ENCODE measurements at regions not wholly inside any gene's neighbourhood (a gene's known extent, or its start where the extent isn't known, plus 50 kb on each side); places are given as distances from the start of the nearest gene placed in this dataset.

DNA sequence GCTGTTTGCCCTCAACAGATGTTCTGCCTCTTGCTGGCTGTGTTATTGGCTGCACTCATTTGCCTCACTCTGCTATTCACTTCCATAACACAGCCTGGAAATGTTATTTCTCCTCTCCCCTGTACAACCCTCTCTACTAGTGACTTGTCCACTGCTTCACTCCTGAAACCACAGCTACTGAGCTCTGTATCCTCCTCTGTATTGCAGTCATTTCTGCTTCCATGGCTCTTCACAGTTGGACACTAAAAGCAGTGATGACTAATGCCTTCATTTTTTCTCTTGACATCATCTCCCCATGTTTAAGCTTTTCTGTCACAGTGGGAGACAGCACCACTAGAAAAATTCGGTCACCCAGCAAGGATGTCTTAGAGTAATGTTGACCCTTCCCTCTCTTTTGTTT is 123.0 kb upstream of the PPP1R2C start:
- Histone ChIP-seq H3K4me3 (no peak overlapping the region), H3K9me3 (ENCODE audit: low read depth) (no peaks in the 10 kb centered on the region), H3K27ac (no peak overlapping the region), H3K36me3 (no peaks in the 10 kb centered on the region), H3K27me3 (no peaks in the 10 kb centered on the region), H3K4me1 (ENCODE audit: low read depth) (no peaks in the 10 kb centered on the region)
- no peak for TF ChIP-seq CTCF (IDR thresholded peaks at IDR 0.05; ENCODE audit: low read depth, low read length)
- no peak for DNase-seq (ENCODE audit: low read depth in 1 of 2, low spot score in 1 of 2)

DNA sequence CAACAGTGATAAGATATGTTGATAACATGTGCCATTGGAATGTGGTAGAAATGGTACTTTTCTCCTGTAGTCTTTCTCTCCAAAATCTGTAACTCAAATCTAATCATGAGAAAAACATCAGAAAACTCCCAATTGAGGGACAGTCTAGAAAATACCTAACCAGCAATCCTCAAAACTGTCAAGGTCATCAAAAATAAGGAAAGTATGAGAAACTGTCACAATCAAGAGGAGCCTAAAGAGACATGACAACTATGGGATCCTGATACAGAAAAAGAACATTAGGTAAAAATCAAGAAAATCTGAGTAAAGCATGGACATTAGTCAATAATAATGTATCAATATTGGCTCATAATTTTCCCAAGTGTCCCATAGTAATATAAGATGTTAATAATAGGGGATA is 124.5 kb upstream of the PPP1R2C start:
- Histone ChIP-seq H3K4me3 (no peak overlapping the region), H3K27me3 (no peaks in the 10 kb centered on the region), H3K36me3 (no peaks in the 10 kb centered on the region), H3K4me1 (ENCODE audit: low read depth) (no peaks in the 10 kb centered on the region), H3K9me3 (ENCODE audit: low read depth) (no peaks in the 10 kb centered on the region), H3K27ac (no peak overlapping the region)
- no peak for DNase-seq (ENCODE audit: low read depth in 1 of 2, low spot score in 1 of 2)
- no peak for TF ChIP-seq CTCF (IDR thresholded peaks at IDR 0.05; ENCODE audit: low read depth, low read length)

GRCh38 chrX:42920752-42921151 is 142.8 kb upstream of the PPP1R2C start:
- Histone ChIP-seq H3K36me3 (no peaks in the 10 kb centered on the region), H3K27me3 (no peaks in the 10 kb centered on the region), H3K4me1 (ENCODE audit: low read depth) (no peaks in the 10 kb centered on the region), H3K27ac (no peak overlapping the region), H3K4me3 (no peak overlapping the region), H3K9me3 (ENCODE audit: low read depth) (no peaks in the 10 kb centered on the region)
- no peak for TF ChIP-seq CTCF (IDR thresholded peaks at IDR 0.05; ENCODE audit: low read depth, low read length)
- DNase-seq (ENCODE audit: low read depth in 1 of 2, low spot score in 1 of 2) = no peak

- Histone ChIP-seq H3K4me1 (ENCODE audit: low read depth) (no peaks in the 10 kb centered on the region), H3K4me3 (no peak overlapping the region), H3K9me3 (ENCODE audit: low read depth) (no peaks in the 10 kb centered on the region), H3K27ac (no peak overlapping the region), H3K36me3 (no peaks in the 10 kb centered on the region), H3K27me3 (no peaks in the 10 kb centered on the region)
- TF ChIP-seq CTCF (IDR thresholded peaks at IDR 0.05; ENCODE audit: low read depth, low read length) = no peak
- DNase-seq (ENCODE audit: low read depth in 1 of 2, low spot score in 1 of 2) = no peak
Measured at GRCh38 chrX:42930071-42930470, 152.1 kb upstream of the PPP1R2C start.

DNA sequence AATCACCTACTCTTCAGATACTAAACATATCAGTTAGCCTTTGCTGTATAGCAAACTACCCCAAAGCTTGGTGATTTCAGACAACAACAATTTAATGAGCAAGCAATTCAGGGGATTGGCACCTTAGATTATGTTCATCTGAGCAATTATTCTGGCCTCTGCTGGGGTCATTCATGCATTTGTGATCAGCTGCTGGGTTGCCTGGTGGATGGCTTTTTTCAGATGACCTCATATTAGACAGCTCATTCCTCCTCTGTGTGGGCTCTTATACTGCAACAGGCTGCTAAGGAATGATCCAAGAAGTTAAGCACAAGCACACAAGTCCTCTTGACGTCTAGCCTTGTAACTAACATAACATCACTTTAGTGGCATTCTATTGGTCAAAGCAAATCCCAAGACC is 153.0 kb upstream of the PPP1R2C start:
- no peaks in the 10 kb centered on the region for H3K27me3 ChIP-seq
- no peaks in the 10 kb centered on the region for H3K4me1 ChIP-seq (ENCODE audit: low read depth)
- DNase-seq (ENCODE audit: low read depth in 1 of 2, low spot score in 1 of 2) = no peak
- TF ChIP-seq CTCF (IDR thresholded peaks at IDR 0.05; ENCODE audit: low read depth, low read length) = no peak
- no peak overlapping the region for H3K27ac ChIP-seq
- no peaks in the 10 kb centered on the region for H3K36me3 ChIP-seq
- H3K4me3 ChIP-seq = no peak overlapping the region
- no peaks in the 10 kb centered on the region for H3K9me3 ChIP-seq (ENCODE audit: low read depth)

GRCh38 chrX:42933187-42933586 is 155.2 kb upstream of the PPP1R2C start:
- Histone ChIP-seq H3K27ac (no peak overlapping the region), H3K27me3 (no peaks in the 10 kb centered on the region), H3K4me3 (no peak overlapping the region), H3K36me3 (no peaks in the 10 kb centered on the region), H3K4me1 (ENCODE audit: low read depth) (no peaks in the 10 kb centered on the region), H3K9me3 (ENCODE audit: low read depth) (no peaks in the 10 kb centered on the region)
- no peak for DNase-seq (ENCODE audit: low read depth in 1 of 2, low spot score in 1 of 2)
- no peak for TF ChIP-seq CTCF (IDR thresholded peaks at IDR 0.05; ENCODE audit: low read depth, low read length)
